Ascending aorta (tissue), 2 donors: ENCODE measurements at regions not wholly inside any gene's neighbourhood (a gene's known extent, or its start where the extent isn't known, plus 50 kb on each side); places are given as distances from the start of the nearest gene placed in this dataset.

ENCODE experiments used
- DNase-seq, 2 donors: peaks; one replicate each; pipeline ENCODE4 v3.0.0-alpha.2; 2019; ENCODE audit warnings: low spot score in 2 of 2
- H3K27ac ChIP-seq, 2 donors: fragments of 200-600 bp; sonication (generic); one replicate each; pipeline ENCODE4 v1.5.1; 2016 to 2017; ENCODE audit warnings: mild to moderate bottlenecking in 1 of 2
- H3K27me3 ChIP-seq: fragments of 200-600 bp; sonication (generic); one replicate; pipeline ENCODE4 v1.5.1; 2017
- H3K36me3 ChIP-seq, 2 donors: fragments of 200-600 bp; sonication (generic); one replicate each; pipeline ENCODE4 v1.5.1; 2016
- H3K4me1 ChIP-seq, 2 donors: fragments of 200-600 bp; sonication (generic); one replicate each; pipeline ENCODE4 v1.5.1; 2016 to 2017; ENCODE audit warnings: mild to moderate bottlenecking in 1 of 2
- H3K4me3 ChIP-seq, 2 donors: fragments of 200-600 bp; sonication (generic); one replicate each; pipeline ENCODE4 v1.5.1; 2016 to 2017; ENCODE audit warnings: mild to moderate bottlenecking in 1 of 2
- H3K9me3 ChIP-seq, 2 donors: fragments of 200-600 bp; sonication (generic); one replicate each; pipeline ENCODE4 v1.5.1; 2016
- intact Hi-C: fragments of 100-400 bp; cut with DNase I; formaldehyde crosslinking; loops from one replicate; pipeline ENCODE4 v1.15.1; 2023
- TF ChIP-seq, protein P1 (sequence below), 3 experiments: fragments of 200-600 bp in 2 of 3; fragments of 450-650 bp in 1 of 3; sonication (generic) in 2 of 3; IDR thresholded peaks; one replicate each; pipeline ENCODE4 v1.5.1; 2016 to 2019; ENCODE audit warnings: antibody characterized with exemption in 3 of 3, mild to moderate bottlenecking in 1 of 3, moderate library complexity in 1 of 3

GRCh38 chr21:35343046-35343819, 294.1 kb upstream of the RUNX1 start:
- intact Hi-C loops = no loop called here
- TF ChIP-seq, protein P1, sequence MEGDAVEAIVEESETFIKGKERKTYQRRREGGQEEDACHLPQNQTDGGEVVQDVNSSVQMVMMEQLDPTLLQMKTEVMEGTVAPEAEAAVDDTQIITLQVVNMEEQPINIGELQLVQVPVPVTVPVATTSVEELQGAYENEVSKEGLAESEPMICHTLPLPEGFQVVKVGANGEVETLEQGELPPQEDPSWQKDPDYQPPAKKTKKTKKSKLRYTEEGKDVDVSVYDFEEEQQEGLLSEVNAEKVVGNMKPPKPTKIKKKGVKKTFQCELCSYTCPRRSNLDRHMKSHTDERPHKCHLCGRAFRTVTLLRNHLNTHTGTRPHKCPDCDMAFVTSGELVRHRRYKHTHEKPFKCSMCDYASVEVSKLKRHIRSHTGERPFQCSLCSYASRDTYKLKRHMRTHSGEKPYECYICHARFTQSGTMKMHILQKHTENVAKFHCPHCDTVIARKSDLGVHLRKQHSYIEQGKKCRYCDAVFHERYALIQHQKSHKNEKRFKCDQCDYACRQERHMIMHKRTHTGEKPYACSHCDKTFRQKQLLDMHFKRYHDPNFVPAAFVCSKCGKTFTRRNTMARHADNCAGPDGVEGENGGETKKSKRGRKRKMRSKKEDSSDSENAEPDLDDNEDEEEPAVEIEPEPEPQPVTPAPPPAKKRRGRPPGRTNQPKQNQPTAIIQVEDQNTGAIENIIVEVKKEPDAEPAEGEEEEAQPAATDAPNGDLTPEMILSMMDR (IDR thresholded peaks at IDR 0.05) = no peak

GRCh38 chr21:35342440-35342839, 293.3 kb upstream of the RUNX1 start:
- Histone ChIP-seq H3K4me3 (no peak overlapping the region), H3K27me3 (no peaks in the 10 kb centered on the region), H3K36me3 (no peaks in the 10 kb centered on the region), H3K4me1 (no peaks in the 10 kb centered on the region), H3K9me3 (no peaks in the 10 kb centered on the region), H3K27ac (no peak overlapping the region)
- TF ChIP-seq, protein P1 (IDR thresholded peaks at IDR 0.05) = no peak
- DNase-seq = no peak
- intact Hi-C loops = no loop called here

More at GRCh38 chr21:35343046-35343819, 294.1 kb upstream of the RUNX1 start:
- no peaks in the 10 kb centered on the region for H3K27me3 ChIP-seq
- H3K36me3 ChIP-seq = no peaks in the 10 kb centered on the region
- no peaks in the 10 kb centered on the region for H3K4me1 ChIP-seq
- H3K9me3 ChIP-seq = no peaks in the 10 kb centered on the region
- no peak for DNase-seq
- H3K4me3 ChIP-seq = no peak overlapping the region
- no peak overlapping the region for H3K27ac ChIP-seq

- no peak overlapping the region for H3K27ac ChIP-seq
- TF ChIP-seq, protein P1 (IDR thresholded peaks at IDR 0.05) = no peak
- no peaks in the 10 kb centered on the region for H3K27me3 ChIP-seq
- H3K36me3 ChIP-seq = no peaks in the 10 kb centered on the region
- no peaks in the 10 kb centered on the region for H3K9me3 ChIP-seq
- intact Hi-C loops = no loop called here
- no peak overlapping the region for H3K4me3 ChIP-seq
- DNase-seq = no peak
- no peaks in the 10 kb centered on the region for H3K4me1 ChIP-seq
Measured at GRCh38 chr21:35340273-35340672, 291.2 kb upstream of the RUNX1 start.

DNA sequence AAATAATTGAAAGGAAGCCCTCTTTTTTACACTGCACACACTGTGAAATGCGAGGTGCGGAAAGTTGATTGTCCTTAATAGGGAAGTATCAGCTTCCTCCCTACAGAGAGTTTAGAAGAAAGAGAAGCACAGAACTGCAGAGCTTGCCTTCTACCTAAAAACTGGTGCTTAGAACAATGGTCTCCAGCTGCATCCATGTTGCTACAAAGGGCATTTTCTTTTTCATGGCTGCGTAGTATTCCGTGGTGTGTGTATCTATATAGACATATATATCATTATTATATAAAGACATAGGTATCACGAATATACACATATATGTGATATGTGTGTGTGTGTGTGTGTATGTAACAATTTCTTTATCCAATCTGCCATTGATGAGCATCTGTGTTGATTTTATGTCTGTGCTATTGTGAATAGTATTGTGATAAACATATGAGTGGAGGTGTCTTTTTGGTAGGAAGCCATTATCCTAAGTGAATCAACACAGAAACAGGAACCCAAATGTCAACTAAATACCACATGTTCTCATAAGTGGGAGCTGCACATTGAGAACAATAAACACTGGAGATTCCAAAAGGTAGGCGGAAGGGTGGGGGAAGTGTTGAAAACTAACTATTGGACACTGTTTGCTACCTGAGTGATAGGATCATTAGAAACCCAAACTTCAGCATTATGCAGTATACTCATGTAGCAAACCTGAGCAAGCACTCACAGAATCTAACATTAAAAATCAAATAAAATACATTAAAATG, 290.0 kb upstream of the RUNX1 start:
- no peaks in the 10 kb centered on the region for H3K36me3 ChIP-seq
- H3K9me3 ChIP-seq = no peaks in the 10 kb centered on the region
- H3K27ac ChIP-seq = no peak overlapping the region
- H3K4me1 ChIP-seq = no peaks in the 10 kb centered on the region
- DNase-seq = no peak
- TF ChIP-seq, protein P1 (IDR thresholded peaks at IDR 0.05) = no peak
- no peaks in the 10 kb centered on the region for H3K27me3 ChIP-seq
- intact Hi-C loops = no loop called here
- no peak overlapping the region for H3K4me3 ChIP-seq

DNA sequence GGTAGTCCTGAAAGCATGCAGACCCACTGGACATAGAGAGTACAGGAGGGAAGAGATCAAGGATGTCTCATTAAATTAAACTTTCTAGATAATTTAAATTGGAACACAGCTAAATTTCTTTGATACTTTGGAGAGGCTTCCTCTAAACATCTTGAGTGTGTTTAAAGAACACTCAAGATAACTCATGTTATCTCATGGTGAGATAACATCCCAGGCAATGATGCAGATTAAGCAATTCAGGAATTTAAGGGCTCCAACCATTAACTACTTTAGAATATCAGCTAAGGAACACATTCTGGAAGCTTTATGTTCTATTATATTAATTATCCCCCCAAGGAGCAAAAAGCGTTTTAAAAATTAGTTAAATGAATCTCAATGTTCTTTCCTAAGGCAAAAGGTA, 289.2 kb upstream of the RUNX1 start:
- Histone ChIP-seq H3K4me1 (no peaks in the 10 kb centered on the region), H3K27ac (no peak overlapping the region), H3K4me3 (no peak overlapping the region), H3K36me3 (no peaks in the 10 kb centered on the region), H3K9me3 (no peaks in the 10 kb centered on the region), H3K27me3 (no peaks in the 10 kb centered on the region)
- no peak for DNase-seq
- TF ChIP-seq, protein P1 (IDR thresholded peaks at IDR 0.05) = no peak
- intact Hi-C loops = no loop called here
